LNCAP (cell line): ENCODE measurements at regions not wholly inside any gene's neighbourhood (a gene's known extent, or its start where the extent isn't known, plus 50 kb on each side); places are given as distances from the start of the nearest gene placed in this dataset.

Source experiments
- CTCF ChIP-seq: fragments of 450-650 bp; IDR thresholded peaks from 2 replicates; pipeline ENCODE4 v1.5.1; 2017; ENCODE audit warnings: mild to moderate bottlenecking

DNA sequence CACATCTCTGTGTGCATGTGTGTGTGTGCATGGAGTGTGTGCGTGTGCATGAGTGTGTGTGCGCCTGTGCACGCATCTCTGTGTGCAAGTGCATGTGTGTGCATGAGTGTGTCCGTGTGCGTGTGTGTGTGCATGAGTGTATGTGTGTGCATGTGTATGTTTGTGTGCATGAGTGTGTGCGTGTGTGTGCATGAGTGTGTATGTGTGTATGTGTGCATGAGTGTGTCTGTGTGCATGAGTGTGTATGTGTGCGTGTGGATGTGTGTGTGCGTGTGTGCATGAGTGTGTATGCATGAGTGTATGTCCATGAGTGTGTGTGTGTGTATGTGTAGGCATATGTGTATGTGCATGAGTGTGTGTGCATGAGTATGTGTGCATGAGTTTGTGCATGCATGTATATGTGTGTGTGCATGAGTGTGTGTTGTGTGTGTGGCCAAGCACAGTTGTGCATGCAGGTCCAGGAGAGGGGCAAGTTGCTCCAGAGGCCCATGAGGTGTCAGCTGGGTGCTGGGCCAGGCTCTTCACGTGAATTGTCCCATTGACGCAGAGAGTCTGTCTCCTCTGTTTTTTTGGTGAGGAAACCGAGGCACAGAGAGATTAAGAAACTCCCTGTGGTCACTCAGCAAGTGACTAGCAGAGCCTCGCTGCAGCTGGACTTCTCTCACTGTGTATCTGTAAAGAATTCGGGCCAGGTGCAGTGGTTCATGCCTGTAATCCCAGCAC is 75.5 kb downstream of the ASB1 start:
- TF ChIP-seq CTCF = no peak

DNA sequence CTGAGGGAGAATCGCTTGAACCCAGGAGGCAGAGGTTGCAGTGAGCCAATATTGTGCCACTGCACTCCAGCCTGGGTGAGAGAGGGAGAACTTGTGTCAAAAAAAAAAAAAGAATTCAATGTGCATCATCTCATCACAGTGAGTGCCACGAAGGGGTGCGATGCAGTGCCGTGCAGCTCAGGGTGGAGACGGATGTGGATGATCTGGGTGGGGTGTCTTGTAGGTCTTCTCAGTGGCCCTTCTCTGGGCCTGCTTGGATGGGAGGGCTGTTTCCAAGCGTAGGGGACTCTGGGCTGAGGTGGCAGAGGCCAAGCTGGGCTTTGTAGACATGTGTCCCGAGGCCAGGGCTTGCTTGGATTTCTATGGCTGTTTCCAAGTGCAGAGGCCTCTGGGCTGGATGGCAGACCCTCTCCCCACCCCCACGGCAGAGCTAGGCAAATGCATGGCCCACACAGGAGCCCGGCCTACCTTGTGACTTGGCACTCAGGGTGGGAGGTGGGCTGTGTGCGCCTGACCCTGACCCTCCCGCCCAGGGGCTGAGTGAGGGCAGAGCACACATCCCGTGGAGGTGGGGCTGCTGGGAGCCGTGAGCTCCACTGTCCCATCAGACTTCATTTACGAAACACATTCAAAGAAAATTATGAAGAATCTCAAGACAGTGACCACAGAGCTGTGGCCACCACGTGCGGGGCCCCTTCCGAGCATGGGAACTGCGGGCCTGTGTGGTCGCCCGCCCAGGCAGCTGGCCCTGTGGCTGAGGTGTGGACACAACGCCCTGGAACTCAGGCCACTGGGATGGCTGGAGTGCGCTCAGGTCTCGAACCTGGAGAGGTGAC is 76.4 kb downstream of the ASB1 start:
- TF ChIP-seq CTCF = no peak

GRCh38 chr2:238504181-238504931 is 77.6 kb downstream of the ASB1 start:
- no peak for TF ChIP-seq CTCF

GRCh38 chr2:238505119-238505891 is 78.6 kb downstream of the ASB1 start:
- no peak for TF ChIP-seq CTCF

- TF ChIP-seq CTCF = no peak
Observed at GRCh38 chr2:238505892-238506280, 79.2 kb downstream of the ASB1 start.

DNA sequence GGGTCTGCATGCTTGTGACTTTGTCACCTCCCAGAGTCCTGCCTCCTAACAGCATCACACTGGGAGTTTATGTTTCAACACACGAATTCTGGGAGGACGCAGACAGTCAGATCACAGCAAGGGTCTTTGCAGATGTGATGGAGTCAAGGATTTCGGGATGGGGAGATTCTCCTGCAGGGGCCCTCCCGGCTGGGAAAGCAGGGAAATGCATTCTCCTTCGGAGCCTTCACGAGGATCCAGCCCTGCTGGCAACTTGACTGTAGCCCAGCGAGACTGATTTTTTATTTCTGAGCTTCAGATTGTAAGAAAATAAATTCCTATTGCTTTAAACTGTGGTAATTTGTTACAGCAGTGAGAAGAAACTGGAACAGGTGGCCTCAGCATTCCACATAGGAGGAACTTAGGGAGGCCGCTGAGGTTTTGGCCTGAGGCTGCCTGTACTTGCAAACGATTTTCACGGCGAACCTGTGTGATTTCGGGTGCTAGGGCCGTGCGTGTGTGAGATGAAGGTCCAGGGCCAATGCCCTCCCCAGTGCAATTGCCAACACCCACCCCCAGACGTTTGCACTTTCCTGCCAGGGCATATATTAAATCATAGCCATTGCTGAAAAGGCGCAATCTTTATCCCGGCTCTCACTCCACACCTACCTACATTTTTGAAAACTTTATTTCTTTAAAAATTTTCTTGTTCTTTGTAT is 79.8 kb downstream of the ASB1 start:
- TF ChIP-seq CTCF = no peak
